ENCODE measurements at regions not wholly inside any gene's neighbourhood (a gene's known extent, or its start where the extent isn't known, plus 50 kb on each side); places are given as distances from the start of the nearest gene placed in this dataset.

DNA sequence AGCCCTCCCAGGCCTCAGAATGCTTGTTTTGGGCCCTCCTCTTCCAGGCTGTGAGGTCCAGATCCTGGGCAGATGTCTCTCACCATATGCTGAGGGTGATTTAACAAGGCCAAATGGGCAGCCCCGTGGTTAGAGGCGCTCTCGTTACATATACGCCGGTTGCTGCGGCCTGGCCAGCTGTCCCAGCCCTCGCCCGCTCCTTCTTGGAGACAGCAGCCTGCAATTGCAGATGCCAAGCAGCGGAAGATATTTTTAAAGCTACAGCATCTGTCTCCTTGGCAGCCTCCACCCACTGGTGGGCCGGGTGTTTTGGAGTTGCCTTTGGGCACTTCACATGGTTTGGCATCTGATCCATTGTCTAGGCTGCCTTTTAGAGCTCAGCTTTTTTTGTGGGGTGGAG, 178.8 kb upstream of the NFIA start:
- TF ChIP-seq, protein P1, sequence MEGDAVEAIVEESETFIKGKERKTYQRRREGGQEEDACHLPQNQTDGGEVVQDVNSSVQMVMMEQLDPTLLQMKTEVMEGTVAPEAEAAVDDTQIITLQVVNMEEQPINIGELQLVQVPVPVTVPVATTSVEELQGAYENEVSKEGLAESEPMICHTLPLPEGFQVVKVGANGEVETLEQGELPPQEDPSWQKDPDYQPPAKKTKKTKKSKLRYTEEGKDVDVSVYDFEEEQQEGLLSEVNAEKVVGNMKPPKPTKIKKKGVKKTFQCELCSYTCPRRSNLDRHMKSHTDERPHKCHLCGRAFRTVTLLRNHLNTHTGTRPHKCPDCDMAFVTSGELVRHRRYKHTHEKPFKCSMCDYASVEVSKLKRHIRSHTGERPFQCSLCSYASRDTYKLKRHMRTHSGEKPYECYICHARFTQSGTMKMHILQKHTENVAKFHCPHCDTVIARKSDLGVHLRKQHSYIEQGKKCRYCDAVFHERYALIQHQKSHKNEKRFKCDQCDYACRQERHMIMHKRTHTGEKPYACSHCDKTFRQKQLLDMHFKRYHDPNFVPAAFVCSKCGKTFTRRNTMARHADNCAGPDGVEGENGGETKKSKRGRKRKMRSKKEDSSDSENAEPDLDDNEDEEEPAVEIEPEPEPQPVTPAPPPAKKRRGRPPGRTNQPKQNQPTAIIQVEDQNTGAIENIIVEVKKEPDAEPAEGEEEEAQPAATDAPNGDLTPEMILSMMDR (IDR thresholded peaks at IDR 0.05; ENCODE audit: low read depth, low read length, poor library complexity, severe bottlenecking), result no peak
- no peak for TF ChIP-seq EZH2phosphoT487 (IDR thresholded peaks at IDR 0.05; ENCODE audit: borderline replicate concordance, low read length)

Measured in DOHH2 (cell line).